GM19043 (cell line): ENCODE measurements at regions not wholly inside any gene's neighbourhood (a gene's known extent, or its start where the extent isn't known, plus 50 kb on each side); places are given as distances from the start of the nearest gene placed in this dataset.
"Not testable (repeated sequence)": the region's sequence is repeated elsewhere in the genome, so short reads cannot be mapped to it uniquely, and the experiment has no call there.

Experiments
- ATAC-seq: cut with Tn5 transposase; IDR thresholded peaks from one replicate; pipeline ENCODE4 v1.9.1; 2021; ENCODE audit warnings: low read depth; ENCODE audit not compliant: unreplicated experiment

- no peak for ATAC-seq
Measured at GRCh38 chr14:61171727-61172126, 109.4 kb downstream of the TMEM30B start.

GRCh38 chr14:61168141-61168540, 113.0 kb downstream of the TMEM30B start:
- no peak for ATAC-seq

- no peak for ATAC-seq
Measured at GRCh38 chr14:61167642-61168041, 113.5 kb downstream of the TMEM30B start.

- no peak for ATAC-seq
Measured at GRCh38 chr14:61160798-61161197, 120.3 kb downstream of the TMEM30B start.

GRCh38 chr14:61154641-61155040, 126.5 kb downstream of the TMEM30B start:
- no peak for ATAC-seq

- ATAC-seq = no peak
Measured at GRCh38 chr14:61153914-61154545, 127.1 kb downstream of the TMEM30B start.

- no peak for ATAC-seq
Measured at GRCh38 chr14:61153431-61153830, 127.7 kb downstream of the TMEM30B start.

- no peak for ATAC-seq
Measured at GRCh38 chr14:61152851-61153364, 128.2 kb downstream of the TMEM30B start.

- no peak for ATAC-seq
Measured at GRCh38 chr14:61151251-61151650, 129.9 kb downstream of the TMEM30B start.

- ATAC-seq = no peak
Measured at GRCh38 chr14:61150851-61151250, 130.3 kb downstream of the TMEM30B start.

GRCh38 chr14:61149896-61150295, 131.2 kb downstream of the TMEM30B start:
- ATAC-seq = no peak

GRCh38 chr14:61148742-61149350, 132.3 kb downstream of the TMEM30B start:
- no peak for ATAC-seq

GRCh38 chr14:61147831-61148549, 133.1 kb downstream of the TMEM30B start:
- ATAC-seq = no peak

GRCh38 chr14:61147381-61147821, 133.7 kb downstream of the TMEM30B start:
- no peak for ATAC-seq

GRCh38 chr14:61146899-61147298, 134.2 kb downstream of the TMEM30B start:
- no peak for ATAC-seq

GRCh38 chr14:61145903-61146481, 135.1 kb downstream of the TMEM30B start:
- no peak for ATAC-seq

- no peak for ATAC-seq
Measured at GRCh38 chr14:61145034-61145902, 135.9 kb downstream of the TMEM30B start.

- ATAC-seq = not testable (repeated sequence)
Measured at GRCh38 chr14:61144117-61145033, 136.8 kb downstream of the TMEM30B start.

- no peak for ATAC-seq
Measured at GRCh38 chr14:61140872-61141271, 140.3 kb downstream of the TMEM30B start.
